GM03348 (cell line): ENCODE measurements at regions not wholly inside any gene's neighbourhood (a gene's known extent, or its start where the extent isn't known, plus 50 kb on each side); places are given as distances from the start of the nearest gene placed in this dataset.
"Not testable (repeated sequence)": the region's sequence is repeated elsewhere in the genome, so short reads cannot be mapped to it uniquely, and the experiment has no call there.

Experiments used
- DNase-seq: peaks from one replicate; pipeline ENCODE4 v3.0.0; 2012; ENCODE audit warnings: low spot score

DNA sequence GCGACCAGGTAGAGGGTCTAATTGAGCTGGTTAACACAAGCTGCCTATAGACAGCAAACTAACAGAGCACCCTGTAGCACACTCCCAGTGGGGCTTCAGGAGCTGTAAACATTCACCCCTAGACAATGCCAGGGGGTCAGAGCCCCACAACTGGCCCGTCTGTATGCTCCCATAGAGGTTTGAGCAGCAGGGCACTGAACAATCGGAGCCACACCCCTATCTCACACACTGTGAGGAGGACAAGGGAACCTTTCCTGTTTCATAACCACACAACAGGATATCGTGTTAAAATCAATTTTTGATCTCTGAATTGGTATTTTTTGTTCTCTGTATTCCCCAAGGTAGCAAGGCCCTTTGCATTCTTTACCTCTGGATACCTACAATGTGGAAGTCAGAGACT lies 266.1 kb downstream of the SPRY2 start:
- no peak for DNase-seq

DNA sequence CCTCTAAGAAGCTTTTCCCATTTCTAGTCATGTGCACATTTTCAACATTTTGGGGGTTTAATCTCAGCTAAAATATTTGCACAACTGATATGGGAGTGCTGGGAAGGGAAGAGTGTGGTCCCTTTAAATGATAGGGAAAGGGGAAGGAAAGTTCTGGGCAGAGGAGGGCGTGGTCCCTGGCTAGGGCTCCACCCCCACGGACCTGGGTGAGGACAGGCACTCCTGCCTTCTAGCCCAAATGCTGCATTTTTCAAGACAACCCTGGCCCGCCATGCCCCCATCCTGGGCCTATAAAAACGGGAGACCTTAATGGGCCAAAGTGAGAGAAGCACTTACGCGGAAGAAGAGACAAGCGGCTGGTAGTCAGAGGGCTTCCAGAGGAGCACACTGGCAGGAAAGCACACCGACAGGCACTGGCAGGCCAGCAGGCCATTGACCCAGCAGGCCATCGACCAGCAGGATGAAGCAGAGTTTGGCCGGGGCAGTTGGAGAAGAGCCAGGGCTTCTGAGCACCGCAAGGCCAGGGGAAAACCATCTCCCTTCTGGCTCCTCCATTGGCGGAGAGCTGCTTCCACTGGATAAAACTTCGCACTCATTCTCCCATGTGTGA lies 266.7 kb downstream of the SPRY2 start:
- DNase-seq: no peak

DNA sequence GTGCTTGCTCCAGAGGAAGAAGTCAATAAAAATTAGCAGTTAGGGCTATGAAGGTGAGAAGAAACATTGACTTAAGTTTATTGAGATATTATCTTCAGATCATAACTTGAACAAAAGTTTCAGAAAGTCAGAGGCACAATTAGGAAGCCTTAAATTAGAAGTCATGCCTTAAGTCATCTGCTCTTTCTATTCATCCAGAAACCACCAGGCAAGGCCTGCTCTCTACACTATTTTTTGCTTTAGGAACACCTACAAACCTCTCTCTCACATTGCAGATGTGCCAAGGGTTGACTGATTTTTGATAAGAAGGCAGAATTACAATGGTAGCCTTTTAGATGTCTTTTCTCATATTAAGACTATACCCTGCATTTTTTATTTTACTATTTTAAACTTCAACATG lies 268.7 kb downstream of the SPRY2 start:
- no peak for DNase-seq

DNA sequence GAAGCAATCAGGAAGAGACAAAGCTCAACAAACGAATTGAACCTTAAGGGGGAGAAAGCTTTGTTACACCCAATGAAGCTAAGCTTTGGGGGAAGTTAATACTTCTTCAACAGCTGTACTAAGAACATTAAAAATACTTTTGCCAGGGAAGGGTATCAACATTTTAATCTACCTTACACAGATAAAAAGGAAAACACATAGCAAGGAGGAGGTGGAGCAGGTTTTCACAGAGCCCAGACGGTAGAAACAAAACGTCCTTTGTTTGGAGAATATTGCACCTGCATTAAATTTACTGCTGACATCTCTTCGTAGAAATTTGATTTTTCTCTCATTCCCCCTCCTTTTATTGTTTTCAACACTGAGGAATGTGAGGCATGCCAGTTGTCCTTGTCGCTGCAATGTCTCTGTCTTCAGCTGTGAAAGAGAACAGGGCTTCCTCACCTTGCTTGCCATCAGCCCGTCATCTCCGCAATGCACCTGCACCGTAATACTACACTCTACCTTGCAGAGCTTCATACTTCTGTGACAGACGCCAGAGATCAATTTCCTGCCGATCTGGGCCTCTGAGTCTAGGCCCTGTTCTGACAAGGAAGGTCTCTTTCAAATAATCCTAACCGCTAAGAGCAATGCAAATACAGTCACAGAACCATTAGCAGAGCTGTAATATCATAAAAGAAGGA lies 270.8 kb downstream of the SPRY2 start:
- DNase-seq: no peak

DNA sequence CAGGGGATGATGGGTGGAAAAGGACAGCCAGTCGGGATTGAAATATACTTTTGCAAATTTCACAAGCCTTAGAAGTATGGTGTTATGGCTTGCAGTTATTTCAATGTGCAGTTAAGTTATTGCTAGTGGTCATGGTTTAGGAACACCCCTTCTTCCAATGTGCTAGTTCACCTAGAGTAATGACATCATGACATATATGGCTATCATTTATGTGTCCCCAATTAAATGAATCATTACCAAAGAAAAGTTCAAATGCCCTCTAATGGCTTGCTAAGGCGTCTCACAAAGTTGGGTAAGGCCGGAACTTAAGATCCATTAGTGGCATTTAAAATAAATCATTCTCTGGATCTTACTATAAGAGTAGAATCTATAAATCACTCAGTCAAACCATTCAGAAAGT lies 271.6 kb downstream of the SPRY2 start:
- DNase-seq: no peak

GRCh38 chr13:80065996-80066395 lies 274.9 kb downstream of the SPRY2 start:
- DNase-seq: no peak

- not testable (repeated sequence) for DNase-seq
Observed at GRCh38 chr13:80062416-80062815, 278.5 kb downstream of the SPRY2 start.

- DNase-seq: no peak
Observed at GRCh38 chr13:80059789-80060188, 281.1 kb downstream of the SPRY2 start.

- no peak for DNase-seq
Observed at GRCh38 chr13:80058626-80059025, 282.3 kb downstream of the SPRY2 start.

DNA sequence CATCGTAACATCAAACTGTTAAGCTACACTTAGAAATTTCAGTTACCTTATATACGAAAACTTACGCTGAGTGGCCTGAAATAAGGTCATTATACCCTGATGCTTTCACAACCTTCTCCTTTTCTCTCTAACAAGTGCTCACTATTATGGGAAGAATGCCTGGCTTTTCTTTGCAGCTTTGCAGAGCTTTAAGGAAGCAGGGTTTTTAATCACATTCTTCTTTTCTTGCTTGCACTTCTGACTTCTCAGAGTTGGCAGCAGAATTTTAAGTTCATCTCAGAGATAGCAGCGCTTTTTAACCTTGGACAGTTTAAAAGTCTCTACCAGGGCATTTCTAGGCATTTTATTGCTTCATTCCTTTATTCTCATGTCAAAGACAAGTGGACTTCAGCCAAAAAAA lies 285.1 kb downstream of the SPRY2 start:
- no peak for DNase-seq

DNA sequence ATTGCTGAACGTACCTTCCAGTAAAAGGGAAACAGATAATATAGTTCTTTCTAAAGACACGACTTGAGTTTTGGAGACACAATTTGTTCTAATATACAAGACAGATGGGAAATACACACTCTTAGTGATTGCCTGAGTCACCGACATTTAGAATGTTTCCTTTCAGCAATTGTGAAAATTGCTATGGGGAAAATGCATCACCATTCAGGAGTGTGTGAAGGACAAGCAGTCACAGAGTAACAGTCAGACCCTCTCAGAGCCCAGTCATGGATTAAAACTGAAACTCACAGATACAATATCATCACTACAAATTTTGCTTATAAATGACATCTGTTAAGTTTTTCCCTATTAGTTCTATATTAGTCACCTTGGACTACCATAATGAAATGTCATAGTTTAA lies 286.1 kb downstream of the SPRY2 start:
- DNase-seq: no peak

- DNase-seq: no peak
Observed at GRCh38 chr13:80052286-80052685, 288.6 kb downstream of the SPRY2 start.

DNA sequence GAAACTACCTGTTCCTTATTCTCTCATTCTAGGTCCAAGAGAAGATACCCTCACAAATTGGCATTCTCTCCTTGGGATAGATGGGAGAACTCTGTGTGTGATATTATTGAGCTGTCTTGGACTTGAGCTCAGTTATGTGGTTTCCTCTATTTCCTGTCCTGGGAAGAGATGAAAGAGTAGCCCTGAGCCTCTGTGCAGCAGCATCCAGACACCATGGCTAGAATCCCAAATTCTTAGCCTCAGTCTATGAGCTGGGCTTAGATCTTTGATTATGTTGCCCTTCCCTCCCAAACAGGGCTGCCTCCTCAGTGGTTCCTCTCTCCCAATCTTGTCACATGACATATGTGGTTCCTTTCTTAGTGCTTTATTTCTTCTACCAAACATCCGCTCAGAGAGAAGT lies 290.7 kb downstream of the SPRY2 start:
- peak; percentile 24 for DNase-seq

- DNase-seq: peak; percentile 87
Observed at GRCh38 chr13:80048802-80049201, 292.1 kb downstream of the SPRY2 start.

- no peak for DNase-seq
Observed at GRCh38 chr13:80048030-80048429, 292.9 kb downstream of the SPRY2 start.

DNA sequence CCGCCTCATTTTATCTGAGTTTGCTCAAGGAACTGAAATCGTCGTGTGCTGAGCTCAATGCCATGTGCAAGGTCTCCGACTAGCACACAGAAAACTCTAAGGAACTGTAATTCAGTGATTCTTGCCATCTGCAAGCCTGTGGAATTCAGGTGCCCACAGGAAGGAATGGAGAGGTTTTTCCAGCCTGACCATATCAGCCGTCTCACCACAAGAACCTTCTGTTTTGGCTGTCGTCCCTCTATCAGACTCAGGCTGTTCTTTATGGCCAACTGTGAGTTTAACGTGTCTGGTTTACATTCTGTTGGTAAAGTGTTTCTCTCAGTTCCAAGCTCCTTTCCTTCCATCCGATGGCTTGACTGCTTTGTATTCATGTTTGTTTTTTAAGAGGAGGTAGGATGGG lies 293.5 kb downstream of the SPRY2 start:
- no peak for DNase-seq

DNA sequence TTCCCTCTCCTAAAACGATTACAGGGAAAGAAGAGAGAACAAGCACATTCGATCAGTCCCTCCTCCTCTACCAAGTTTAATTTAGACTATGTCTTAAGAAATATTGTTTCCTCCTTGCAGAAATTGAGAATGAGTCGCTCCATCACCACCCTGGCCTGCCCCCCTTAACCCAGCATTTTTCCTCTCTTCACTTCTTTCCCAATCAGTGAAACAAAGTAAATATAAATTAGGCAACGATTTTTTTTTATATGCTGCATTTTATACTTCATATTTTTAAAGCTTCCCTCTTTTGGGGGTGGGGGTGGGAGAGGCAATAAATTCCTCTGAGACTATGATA lies 300.0 kb downstream of the SPRY2 start:
- DNase-seq: peak; percentile 22

DNA sequence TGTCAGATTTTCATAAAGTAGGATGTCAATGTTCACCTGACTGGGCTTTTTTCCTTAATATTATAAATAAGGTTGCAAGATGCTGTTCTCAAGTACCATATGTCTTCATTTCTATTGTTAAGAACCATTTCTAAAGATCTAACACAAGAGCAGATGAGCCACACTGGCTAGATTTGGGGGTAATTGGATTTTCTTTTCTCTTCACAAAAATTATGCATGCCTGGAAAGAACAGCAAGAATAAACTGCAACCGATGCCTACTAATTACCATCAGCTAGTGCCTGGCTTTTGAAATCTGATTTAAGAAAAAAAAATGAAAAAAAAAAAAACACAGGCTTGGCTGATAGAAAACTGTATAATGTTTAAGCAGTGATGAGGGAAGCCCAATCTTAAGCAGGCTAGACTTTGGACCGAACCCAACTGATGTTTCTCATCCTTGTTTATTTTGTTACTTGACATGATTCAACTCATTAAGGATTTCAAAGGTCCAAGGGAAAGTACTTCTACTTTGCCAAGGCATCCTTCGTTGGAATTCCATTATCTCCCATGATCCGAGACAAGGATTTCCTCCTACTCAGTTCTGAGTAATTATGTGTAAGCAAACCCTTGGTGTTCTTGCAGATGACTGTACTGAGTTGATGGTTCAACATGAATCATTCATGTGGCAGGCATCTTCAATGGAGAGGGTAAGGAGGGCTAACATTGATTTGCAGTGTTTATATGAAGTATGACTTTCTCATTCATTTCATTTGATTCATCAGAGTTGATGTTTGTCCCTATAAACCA lies 300.5 kb downstream of the SPRY2 start:
- DNase-seq: peak; percentile 62

- DNase-seq: no peak
Observed at GRCh38 chr13:80039000-80039399, 301.9 kb downstream of the SPRY2 start.

DNA sequence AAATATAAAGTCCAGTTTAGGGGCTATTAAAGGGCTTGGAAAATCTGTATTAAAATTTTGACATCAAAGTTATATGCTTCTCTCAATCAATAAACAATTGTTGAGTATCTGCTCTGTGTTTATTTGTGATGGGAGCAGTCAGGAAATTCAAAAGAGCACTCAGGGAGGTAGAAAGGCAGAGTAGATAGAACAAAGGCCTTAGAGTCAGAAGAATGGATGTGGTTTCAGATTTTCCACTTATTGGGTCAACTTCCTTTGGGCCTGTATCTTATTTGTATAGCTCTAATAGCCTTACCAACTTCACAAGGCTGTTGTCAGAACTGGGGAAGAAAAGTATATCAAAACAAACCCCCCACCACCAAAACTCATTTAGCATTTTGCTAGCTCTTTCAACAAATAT lies 302.6 kb downstream of the SPRY2 start:
- DNase-seq: no peak

GRCh38 chr13:80037505-80037888 lies 303.4 kb downstream of the SPRY2 start:
- DNase-seq: peak; percentile 57

DNA sequence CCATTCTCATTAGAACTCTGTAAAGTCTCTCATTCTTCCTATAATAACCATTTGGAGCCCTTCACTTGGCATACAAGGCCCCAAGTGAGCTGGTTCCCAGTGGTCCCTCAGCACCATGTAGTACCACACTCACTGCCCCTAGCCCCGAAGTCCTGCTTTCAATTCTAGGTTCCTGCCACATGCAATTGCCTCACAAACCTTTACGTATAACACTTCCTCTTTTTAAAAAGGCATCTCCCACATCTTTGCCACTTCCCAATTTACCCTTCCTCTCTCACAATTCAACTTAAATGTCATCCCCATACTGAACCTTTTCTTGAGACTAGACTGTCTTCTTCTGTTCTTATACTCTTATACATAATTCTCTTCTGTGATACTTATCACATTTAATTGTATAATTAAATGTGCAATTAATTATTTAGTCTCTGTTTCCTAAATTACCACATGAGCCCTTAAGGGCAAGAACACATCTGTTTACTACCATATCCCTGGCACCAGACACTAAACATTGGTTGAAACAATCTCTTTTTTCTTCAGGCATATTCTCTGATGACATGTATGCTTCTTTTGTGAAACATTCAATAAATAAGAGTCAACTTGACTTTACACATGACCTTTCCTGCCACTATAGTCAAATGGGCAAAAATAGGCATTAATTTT lies 304.0 kb downstream of the SPRY2 start:
- no peak for DNase-seq

- no peak for DNase-seq
Observed at GRCh38 chr13:80035096-80035495, 305.8 kb downstream of the SPRY2 start.
